Lower leg skin (tissue), 3 donors: ENCODE measurements at regions not wholly inside any gene's neighbourhood (a gene's known extent, or its start where the extent isn't known, plus 50 kb on each side); places are given as distances from the start of the nearest gene placed in this dataset.

Source experiments
- CTCF ChIP-seq, 3 donors: fragments of 450-650 bp; IDR thresholded peaks; one replicate each; pipeline ENCODE4 v1.5.1; 2016; ENCODE audit warnings: antibody characterized with exemption in 3 of 3, mild to moderate bottlenecking in 3 of 3, moderate library complexity in 2 of 3
- POLR2A ChIP-seq, 2 donors: fragments of 450-650 bp; IDR thresholded peaks; one replicate each; pipeline ENCODE4 v1.6.1; 2016 to 2017; ENCODE audit warnings: antibody characterized with exemption in 2 of 2, mild to moderate bottlenecking in 1 of 2, moderate library complexity in 1 of 2

GRCh38 chr6:122347280-122347679 is 52.2 kb upstream of the HSF2 start:
- no peak for TF ChIP-seq CTCF (IDR thresholded peaks at IDR 0.05)
- TF ChIP-seq POLR2A (IDR thresholded peaks at IDR 0.05), result no peak
